HUDEP-2 (cell line): ENCODE measurements at regions not wholly inside any gene's neighbourhood (a gene's known extent, or its start where the extent isn't known, plus 50 kb on each side); places are given as distances from the start of the nearest gene placed in this dataset.
"Not testable (repeated sequence)": the region's sequence is repeated elsewhere in the genome, so short reads cannot be mapped to it uniquely, and the experiment has no call there.

Experiments used
- DNase-seq, 76 experiments: peaks; one replicate each; lab custom pipeline; 2025; ENCODE audit not compliant: unreplicated experiment in 76 of 76; lab: John Stamatoyannopoulos, UW

DNA sequence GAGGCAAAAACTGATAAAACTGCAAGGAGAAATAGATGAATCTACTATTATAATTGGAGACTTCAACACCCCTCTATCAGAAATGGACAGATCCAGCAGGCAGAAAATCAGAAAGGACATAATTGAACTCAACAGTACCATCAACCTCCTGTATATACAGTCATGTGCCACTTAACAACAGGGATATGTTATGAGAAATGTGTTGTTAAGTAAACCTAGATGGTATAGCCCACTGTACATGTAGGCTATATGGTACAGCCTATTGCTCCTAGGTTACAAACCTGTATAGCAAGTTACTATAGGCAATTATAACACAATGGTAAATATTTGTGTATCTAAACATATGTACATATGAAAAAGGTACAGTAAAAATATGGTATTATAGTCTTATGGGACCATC is 66.8 kb upstream of the PHF21A start:
- no peak for DNase-seq

DNA sequence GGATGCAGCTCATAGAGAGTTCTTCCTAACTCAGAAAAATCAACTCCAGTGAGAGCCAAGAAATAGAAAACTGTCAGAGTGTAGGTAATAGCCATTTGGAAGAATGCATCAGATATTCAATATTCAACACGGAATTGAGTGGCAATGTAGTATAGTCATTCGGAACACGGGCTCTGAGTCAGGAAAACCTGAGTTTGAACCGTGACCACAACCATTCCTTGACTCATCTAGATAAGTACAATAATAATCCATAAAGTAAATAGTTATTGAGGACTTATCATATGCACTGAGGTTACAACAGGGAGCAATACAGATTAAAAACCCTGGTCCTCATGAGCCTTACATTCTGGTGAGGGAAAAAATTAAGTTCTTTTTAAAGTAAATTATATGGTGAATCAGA is 62.6 kb upstream of the PHF21A start:
- no peak for DNase-seq

DNA sequence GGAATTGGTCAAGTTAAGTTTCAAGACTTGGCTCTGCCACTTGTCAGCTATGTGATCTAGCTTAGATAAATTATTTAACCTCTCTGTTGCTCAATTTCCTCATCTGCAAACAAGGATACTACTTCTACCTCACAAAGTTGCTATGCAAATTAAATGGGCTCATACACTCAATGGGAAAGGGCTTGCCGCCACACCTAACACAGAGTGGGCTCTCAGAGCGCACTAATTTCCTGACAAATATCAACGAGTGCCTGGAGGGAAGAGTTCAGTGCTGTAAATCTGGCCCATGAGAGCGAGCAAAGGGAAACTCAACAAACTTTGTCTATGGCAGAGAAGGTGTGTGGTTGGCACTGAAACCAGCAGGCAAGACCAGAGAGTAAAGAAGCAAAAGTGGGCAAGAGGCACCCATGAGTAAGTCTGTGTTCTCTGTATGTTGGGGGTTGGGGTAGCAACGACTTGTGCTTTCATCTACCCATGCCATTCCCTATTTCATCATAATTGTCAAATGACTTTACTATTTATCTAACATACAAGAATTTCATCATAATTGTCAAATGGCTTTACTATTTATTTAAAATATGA is 60.7 kb upstream of the PHF21A start:
- DNase-seq: no peak

DNA sequence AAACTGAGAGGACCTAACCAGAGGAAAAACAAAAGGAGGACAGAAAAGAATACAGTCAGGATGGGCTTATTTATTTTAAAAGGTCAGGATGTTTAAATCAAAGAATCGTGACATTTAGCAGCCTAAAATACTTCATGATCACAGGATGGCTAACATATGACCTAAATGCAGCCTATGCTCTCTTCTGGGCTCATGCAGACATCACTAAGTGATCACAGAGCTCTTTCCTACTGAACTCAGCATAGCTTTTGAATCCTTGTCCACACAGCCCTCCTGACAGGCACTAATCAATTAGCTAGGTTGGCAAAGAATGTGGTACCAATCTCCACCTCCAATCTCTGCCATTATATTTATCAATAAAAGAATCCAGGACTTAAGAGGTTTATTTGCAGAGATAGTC is 60.1 kb upstream of the PHF21A start:
- no peak for DNase-seq

DNA sequence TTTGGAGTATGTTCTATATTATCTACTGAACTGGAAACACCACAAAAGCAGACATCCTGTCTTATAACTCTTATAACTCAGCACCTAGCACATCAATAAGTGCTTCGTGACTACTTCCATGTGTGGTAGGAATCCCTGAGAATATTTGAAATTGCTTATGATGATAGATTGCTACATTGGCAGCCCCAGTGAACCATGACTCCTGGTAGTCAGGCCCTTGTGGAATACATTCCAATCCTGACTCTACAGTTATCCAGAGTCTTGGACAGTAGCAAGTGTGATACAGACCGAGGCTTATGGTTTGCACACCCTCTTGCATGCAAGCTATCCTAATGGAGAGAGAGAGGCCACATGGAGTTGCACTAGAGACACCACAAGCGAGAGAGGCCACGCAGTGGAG is 59.5 kb upstream of the PHF21A start:
- no peak for DNase-seq

DNA sequence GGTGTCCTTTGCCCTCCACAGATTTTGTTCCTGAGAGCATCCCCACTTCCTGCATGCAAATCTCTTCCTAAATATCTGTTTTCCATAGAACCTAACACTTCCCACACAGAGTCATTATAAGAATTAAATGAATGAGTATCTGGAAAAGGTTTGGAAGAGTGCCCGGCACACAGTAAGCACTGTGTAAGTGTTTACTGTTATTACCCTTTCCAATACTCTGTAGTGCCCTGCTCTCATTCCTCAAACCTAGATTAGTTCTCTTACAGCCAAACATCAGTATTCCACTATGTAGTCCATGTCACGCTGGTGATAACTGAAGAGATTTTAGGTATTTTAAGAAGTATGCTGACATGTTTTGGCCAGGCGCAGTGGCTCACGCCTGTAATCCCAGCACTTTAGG is 57.3 kb upstream of the PHF21A start:
- no peak for DNase-seq

DNA sequence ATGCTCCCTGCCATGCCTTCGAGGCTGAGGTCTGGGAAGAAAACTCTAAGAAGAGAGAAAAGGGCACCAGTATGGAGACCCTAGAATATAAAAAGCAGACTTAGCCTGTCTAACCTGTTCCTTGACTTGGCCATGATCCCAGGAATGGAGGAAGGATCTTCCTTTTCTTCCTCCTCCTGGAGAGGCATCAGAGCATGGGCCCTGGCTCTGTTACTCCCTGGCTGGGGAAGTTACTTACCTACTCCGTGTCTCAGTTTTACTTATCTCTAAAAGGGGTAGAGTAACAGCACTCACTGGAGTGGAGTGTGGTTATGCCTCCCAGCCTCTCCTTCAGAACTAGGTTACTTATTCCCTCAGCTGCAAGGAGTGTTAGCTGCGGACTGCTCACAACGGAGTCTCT is 55.2 kb upstream of the PHF21A start:
- DNase-seq: no peak

DNA sequence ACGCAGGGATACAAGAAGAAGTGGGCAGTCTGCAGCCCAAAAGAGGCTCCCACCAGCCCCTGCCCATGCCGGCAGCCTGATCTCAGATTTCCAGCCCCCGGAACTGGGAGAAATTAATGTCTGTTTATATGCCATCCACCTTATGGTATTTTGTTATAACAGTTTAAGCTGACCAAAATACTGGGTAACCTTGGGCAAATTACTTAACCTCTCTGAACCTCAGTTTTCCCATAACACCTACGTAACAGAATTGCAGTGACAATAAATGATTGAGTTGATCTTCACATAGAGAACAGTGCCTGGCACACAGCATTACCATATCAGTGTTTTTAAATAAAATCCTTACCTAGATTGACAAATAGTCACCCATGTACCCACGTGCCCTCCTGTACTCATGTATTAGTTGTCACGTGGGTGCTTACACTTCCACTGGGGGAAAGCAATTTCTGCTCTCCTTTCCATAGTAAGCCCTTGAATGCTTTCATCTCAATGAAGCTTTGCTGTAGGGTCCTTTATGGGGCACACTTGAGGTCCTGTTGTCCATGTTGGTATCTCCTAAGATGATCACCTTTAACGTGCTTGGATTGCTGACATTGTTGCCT is 54.2 kb upstream of the PHF21A start:
- no peak for DNase-seq

DNA sequence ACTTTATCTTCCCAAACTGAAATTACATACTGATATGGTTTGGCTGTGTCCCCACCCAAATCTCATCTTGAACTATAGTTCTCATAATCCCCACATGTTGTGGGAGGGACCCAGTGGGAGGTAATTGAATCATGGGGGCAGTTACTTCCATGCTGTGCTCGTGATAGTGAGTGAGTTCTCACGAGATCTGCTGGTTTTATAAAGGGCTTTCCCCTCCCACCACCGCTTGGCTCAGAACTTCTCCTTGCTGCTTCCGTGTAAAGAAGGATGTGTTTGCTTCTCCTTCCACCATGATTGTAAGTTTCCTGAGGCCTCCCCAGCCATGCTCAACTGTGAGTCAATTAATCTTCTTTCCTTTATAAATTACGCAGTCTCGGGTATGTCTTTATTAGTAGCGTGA is 50.4 kb upstream of the PHF21A start:
- not testable (repeated sequence) for DNase-seq
